ENCODE measurements at regions not wholly inside any gene's neighbourhood (a gene's known extent, or its start where the extent isn't known, plus 50 kb on each side); places are given as distances from the start of the nearest gene placed in this dataset.

- no peaks in the 10 kb centered on the region for H3K36me3 ChIP-seq (ENCODE audit: control insufficient read depth, insufficient read depth, low read length)
- DNase-seq (ENCODE audit: extremely low read depth, insufficient read length), result no peak
- no peaks in the 10 kb centered on the region for H3K27me3 ChIP-seq (replicated peaks; ENCODE audit: control insufficient read depth, insufficient read depth, low read length)
- H3K4me3 ChIP-seq (replicated peaks; ENCODE audit: low read depth, low read length), result no peak overlapping the region
- TF ChIP-seq CTCF (IDR thresholded peaks at IDR 0.05; ENCODE audit: insufficient read depth, low read length, poor library complexity, severe bottlenecking), result peak; percentile 24
These were observed 147.7 kb downstream of the RBM46 start for GRCh38 chr4:154928640-154929257.

- Histone ChIP-seq H3K4me3 (replicated peaks; ENCODE audit: low read depth, low read length) (no peak overlapping the region), H3K36me3 (ENCODE audit: control insufficient read depth, insufficient read depth, low read length) (no peaks in the 10 kb centered on the region), H3K27me3 (replicated peaks; ENCODE audit: control insufficient read depth, insufficient read depth, low read length) (no peaks in the 10 kb centered on the region)
- no peak for TF ChIP-seq CTCF (IDR thresholded peaks at IDR 0.05; ENCODE audit: insufficient read depth, low read length, poor library complexity, severe bottlenecking)
- DNase-seq (ENCODE audit: extremely low read depth, insufficient read length), result no peak
These were observed 155.8 kb downstream of the RBM46 start for GRCh38 chr4:154936873-154937272.

GRCh38 chr4:154939851-154940250, 158.8 kb downstream of the RBM46 start:
- no peak for DNase-seq (ENCODE audit: extremely low read depth, insufficient read length)
- H3K36me3 ChIP-seq (ENCODE audit: control insufficient read depth, insufficient read depth, low read length), result no peaks in the 10 kb centered on the region
- no peak overlapping the region for H3K4me3 ChIP-seq (replicated peaks; ENCODE audit: low read depth, low read length)
- H3K27me3 ChIP-seq (replicated peaks; ENCODE audit: control insufficient read depth, insufficient read depth, low read length), result no peaks in the 10 kb centered on the region
- TF ChIP-seq CTCF (IDR thresholded peaks at IDR 0.05; ENCODE audit: insufficient read depth, low read length, poor library complexity, severe bottlenecking), result no peak

GRCh38 chr4:154942176-154942575, 161.1 kb downstream of the RBM46 start:
- Histone ChIP-seq H3K27me3 (replicated peaks; ENCODE audit: control insufficient read depth, insufficient read depth, low read length) (no peaks in the 10 kb centered on the region), H3K4me3 (replicated peaks; ENCODE audit: low read depth, low read length) (no peak overlapping the region), H3K36me3 (ENCODE audit: control insufficient read depth, insufficient read depth, low read length) (no peaks in the 10 kb centered on the region)
- no peak for TF ChIP-seq CTCF (IDR thresholded peaks at IDR 0.05; ENCODE audit: insufficient read depth, low read length, poor library complexity, severe bottlenecking)
- DNase-seq (ENCODE audit: extremely low read depth, insufficient read length), result no peak

- Histone ChIP-seq H3K4me3 (replicated peaks; ENCODE audit: low read depth, low read length) (no peak overlapping the region), H3K27me3 (replicated peaks; ENCODE audit: control insufficient read depth, insufficient read depth, low read length) (no peaks in the 10 kb centered on the region), H3K36me3 (ENCODE audit: control insufficient read depth, insufficient read depth, low read length) (no peaks in the 10 kb centered on the region)
- no peak for DNase-seq (ENCODE audit: extremely low read depth, insufficient read length)
- TF ChIP-seq CTCF (IDR thresholded peaks at IDR 0.05; ENCODE audit: insufficient read depth, low read length, poor library complexity, severe bottlenecking), result no peak
These were observed 163.9 kb downstream of the RBM46 start for GRCh38 chr4:154944996-154945395.

- no peak for DNase-seq (ENCODE audit: extremely low read depth, insufficient read length)
- H3K4me3 ChIP-seq (replicated peaks; ENCODE audit: low read depth, low read length), result no peak overlapping the region
- no peaks in the 10 kb centered on the region for H3K27me3 ChIP-seq (replicated peaks; ENCODE audit: control insufficient read depth, insufficient read depth, low read length)
- no peaks in the 10 kb centered on the region for H3K36me3 ChIP-seq (ENCODE audit: control insufficient read depth, insufficient read depth, low read length)
- no peak for TF ChIP-seq CTCF (IDR thresholded peaks at IDR 0.05; ENCODE audit: insufficient read depth, low read length, poor library complexity, severe bottlenecking)
These were observed 165.0 kb downstream of the RBM46 start for GRCh38 chr4:154946113-154946512.
